Mesodermal cell (in vitro differentiated cells): ENCODE measurements at regions not wholly inside any gene's neighbourhood (a gene's known extent, or its start where the extent isn't known, plus 50 kb on each side); places are given as distances from the start of the nearest gene placed in this dataset.
"Not testable (repeated sequence)": the region's sequence is repeated elsewhere in the genome, so short reads cannot be mapped to it uniquely, and the experiment has no call there.

Experiments used
- H3K27ac ChIP-seq: 2 replicates; pipeline ENCODE4 v1.7.0; 2013; ENCODE audit warnings: mild to moderate bottlenecking, low read depth, low read length, moderate library complexity; ENCODE audit not compliant: severe bottlenecking
- H3K36me3 ChIP-seq: 2 replicates; pipeline ENCODE4 v1.7.1; 2013; ENCODE audit warnings: mild to moderate bottlenecking, low read length, moderate library complexity; ENCODE audit not compliant: control insufficient read depth, insufficient read depth
- H3K4me1 ChIP-seq: one replicate; pipeline ENCODE4 v1.7.1; 2013; ENCODE audit warnings: mild to moderate bottlenecking, low read length; ENCODE audit not compliant: insufficient read depth, control insufficient read depth, poor library complexity, severe bottlenecking
- H3K4me3 ChIP-seq: 2 replicates; pipeline ENCODE4 v1.7.0; 2013; ENCODE audit warnings: low read length, control low read depth, mild to moderate bottlenecking; ENCODE audit not compliant: insufficient read depth, poor library complexity, severe bottlenecking; ENCODE audit errors: extremely low read depth
- H3K9me3 ChIP-seq: 2 replicates; pipeline ENCODE4 v1.7.1; 2013; ENCODE audit warnings: mild to moderate bottlenecking, low read length, moderate library complexity; ENCODE audit not compliant: control insufficient read depth
- WGBS, 2 experiments: methylation state at CpG; one replicate each; pipeline ENCODE4 v1.1.5; 2013; ENCODE audit warnings: missing lambda C conversion rate in 2 of 2; ENCODE audit not compliant: insufficient coverage in 2 of 2; 5-methylcytosine and 5-hydroxymethylcytosine counted together

GRCh38 chr3:197359476-197359875, 61.1 kb upstream of the DLG1 start:
- Histone ChIP-seq H3K4me1 (peaks cover 17% of the 10 kb centered on the region), H3K9me3 (peaks cover 14% of the 10 kb centered on the region)
- H3K4me3 ChIP-seq, H3K27ac ChIP-seq, H3K36me3 ChIP-seq: not testable (repeated sequence)
- 91 to 93% methylated on average over 3 of the region's 3 CpGs for WGBS, 2 experiments

DNA sequence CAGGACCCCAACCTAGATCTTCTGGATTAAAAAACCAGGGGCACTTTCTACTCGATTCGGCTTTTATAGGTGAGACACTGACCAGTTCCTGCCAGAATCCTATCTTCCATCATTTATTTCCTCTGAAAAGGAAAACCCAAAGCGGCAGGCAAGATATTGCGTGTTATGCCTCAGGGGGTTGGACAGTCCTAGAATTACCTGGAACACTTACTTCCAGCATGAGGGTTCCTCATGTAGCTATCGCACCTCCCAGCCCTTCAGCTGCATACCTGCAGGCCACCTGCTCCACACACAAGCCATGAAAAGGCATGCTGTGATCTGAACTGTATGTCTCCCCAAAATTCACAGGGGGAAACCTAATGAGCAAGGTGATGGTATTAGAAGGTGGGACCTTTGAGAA, 58.3 kb upstream of the DLG1 start:
- Histone ChIP-seq H3K36me3 (no peaks in the 10 kb centered on the region), H3K4me1 (peaks cover 18% of the 10 kb centered on the region), H3K4me3 (no peak overlapping the region), H3K27ac (no peak overlapping the region), H3K9me3 (peaks cover 14% of the 10 kb centered on the region)
- 93 to 100% methylated on average over 4 to 5 of the region's 5 CpGs for WGBS, 2 experiments

GRCh38 chr3:197356275-197356674, 57.9 kb upstream of the DLG1 start:
- no peak overlapping the region for H3K4me3 ChIP-seq
- H3K9me3 ChIP-seq: peaks cover 14% of the 10 kb centered on the region
- peaks cover 18% of the 10 kb centered on the region for H3K4me1 ChIP-seq
- 95 to 98% methylated on average over 9 to 13 of the region's 14 CpGs for WGBS, 2 experiments
- H3K27ac ChIP-seq: no peak overlapping the region
- no peaks in the 10 kb centered on the region for H3K36me3 ChIP-seq

GRCh38 chr3:197355713-197356112, 57.3 kb upstream of the DLG1 start:
- no CpG with 5 or more reads among the region's 1 CpG for WGBS, 2 experiments
- H3K36me3 ChIP-seq: no peaks in the 10 kb centered on the region
- peaks cover 13% of the 10 kb centered on the region for H3K9me3 ChIP-seq
- peaks cover 18% of the 10 kb centered on the region for H3K4me1 ChIP-seq
- no peak overlapping the region for H3K4me3 ChIP-seq
- H3K27ac ChIP-seq: no peak overlapping the region

DNA sequence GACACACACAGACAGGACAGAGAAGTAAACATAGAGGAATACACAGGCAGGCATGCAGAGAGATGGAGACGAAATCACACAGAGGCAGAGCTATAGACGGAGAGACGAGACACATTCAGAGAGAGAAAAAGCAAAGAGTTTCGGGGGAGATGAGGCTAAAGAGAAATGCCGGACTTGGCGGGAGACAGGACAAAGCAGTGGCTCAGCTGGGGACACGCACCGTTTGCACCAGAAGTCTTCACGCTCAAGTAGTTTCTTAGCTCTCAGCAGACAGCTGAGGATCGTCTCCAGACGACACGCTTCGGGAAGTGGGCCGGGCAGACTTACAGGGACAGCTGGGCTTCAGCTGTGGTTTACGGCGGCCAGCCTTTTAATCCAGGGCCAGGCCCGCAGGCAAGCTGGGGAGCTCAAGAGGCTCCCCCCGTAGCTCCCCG, 56.2 kb upstream of the DLG1 start:
- Histone ChIP-seq H3K4me1 (peaks cover 18% of the 10 kb centered on the region), H3K9me3 (peaks cover 5% of the 10 kb centered on the region), H3K36me3 (no peaks in the 10 kb centered on the region), H3K4me3 (no peak overlapping the region), H3K27ac (peak overlapping the region; percentile 17)
- 77 to 78% methylated on average over 14 to 19 of the region's 19 CpGs for WGBS, 2 experiments

GRCh38 chr3:197353867-197354567, 55.6 kb upstream of the DLG1 start:
- Histone ChIP-seq H3K9me3 (peaks cover 5% of the 10 kb centered on the region), H3K4me1 (peaks cover 18% of the 10 kb centered on the region), H3K27ac (peak overlapping the region; percentile 25), H3K4me3 (no peak overlapping the region), H3K36me3 (no peaks in the 10 kb centered on the region)
- WGBS, 2 experiments: 84 to 86% methylated on average over 8 to 10 of the region's 10 CpGs

GRCh38 chr3:197353001-197353866, 54.8 kb upstream of the DLG1 start:
- H3K27ac ChIP-seq: no peak overlapping the region
- peaks cover 18% of the 10 kb centered on the region for H3K4me1 ChIP-seq
- no peaks in the 10 kb centered on the region for H3K9me3 ChIP-seq
- 78 to 86% methylated on average over 4 to 6 of the region's 8 CpGs for WGBS, 2 experiments
- H3K36me3 ChIP-seq: no peaks in the 10 kb centered on the region
- H3K4me3 ChIP-seq: no peak overlapping the region

GRCh38 chr3:197352382-197352781, 54.0 kb upstream of the DLG1 start:
- Histone ChIP-seq H3K27ac (no peak overlapping the region), H3K4me3 (no peak overlapping the region), H3K9me3 (no peaks in the 10 kb centered on the region), H3K36me3 (no peaks in the 10 kb centered on the region), H3K4me1 (peaks cover 18% of the 10 kb centered on the region)
- WGBS, 2 experiments: 83 to 84% methylated on average over 1 to 5 of the region's 5 CpGs

- Histone ChIP-seq H3K27ac (no peak overlapping the region), H3K4me1 (peaks cover 18% of the 10 kb centered on the region), H3K36me3 (no peaks in the 10 kb centered on the region), H3K4me3 (no peak overlapping the region), H3K9me3 (no peaks in the 10 kb centered on the region)
- WGBS, 2 experiments: 95 to 97% methylated on average over 10 to 11 of the region's 13 CpGs
These were observed 52.0 kb upstream of the DLG1 start for GRCh38 chr3:197350446-197350845.

- WGBS, 2 experiments: 48 to 52% methylated on average over 6 to 7 of the region's 8 CpGs
- H3K9me3 ChIP-seq: no peaks in the 10 kb centered on the region
- peaks cover 9% of the 10 kb centered on the region for H3K4me1 ChIP-seq
- no peak overlapping the region for H3K27ac ChIP-seq
- no peak overlapping the region for H3K4me3 ChIP-seq
- H3K36me3 ChIP-seq: no peaks in the 10 kb centered on the region
These were observed 51.0 kb upstream of the DLG1 start for GRCh38 chr3:197349368-197349767.
